PC-3 (cell line): ENCODE measurements at regions not wholly inside any gene's neighbourhood (a gene's known extent, or its start where the extent isn't known, plus 50 kb on each side); places are given as distances from the start of the nearest gene placed in this dataset.

ENCODE experiments used
- EZH2phosphoT487 ChIP-seq: fragments of 300-600 bp; sonication (generic); IDR thresholded peaks from 2 replicates; pipeline ENCODE4 v1.6.1; 2018; ENCODE audit warnings: mild to moderate bottlenecking, antibody characterized with exemption, low read length, borderline replicate concordance
- TF ChIP-seq, protein P1 (sequence below): fragments of 300-600 bp; sonication (generic); conservative IDR thresholded peaks from 2 replicates; pipeline ENCODE4 v1.5.1; 2017; ENCODE audit warnings: antibody characterized with exemption, low read depth, mild to moderate bottlenecking, low read length

DNA sequence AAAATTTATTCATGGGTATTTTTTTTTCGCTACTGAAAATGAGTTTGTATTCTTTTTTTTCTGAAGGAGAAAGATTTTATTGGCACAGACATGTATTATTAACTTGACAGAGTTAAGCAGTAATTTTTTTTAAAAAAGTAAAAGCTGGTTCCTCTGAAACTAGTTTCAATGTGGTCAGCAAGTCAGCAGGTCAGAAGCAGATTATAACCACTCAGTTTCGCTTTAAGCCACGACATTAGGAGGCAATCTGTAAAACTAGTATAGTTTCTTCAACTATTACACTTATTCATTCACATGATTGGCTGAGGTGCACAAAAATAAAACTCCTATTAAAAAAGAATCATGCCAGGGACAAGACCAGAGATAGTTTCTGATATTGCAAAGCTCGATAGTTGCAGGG is 714.2 kb upstream of the PCDH7 start:
- TF ChIP-seq, protein P1, sequence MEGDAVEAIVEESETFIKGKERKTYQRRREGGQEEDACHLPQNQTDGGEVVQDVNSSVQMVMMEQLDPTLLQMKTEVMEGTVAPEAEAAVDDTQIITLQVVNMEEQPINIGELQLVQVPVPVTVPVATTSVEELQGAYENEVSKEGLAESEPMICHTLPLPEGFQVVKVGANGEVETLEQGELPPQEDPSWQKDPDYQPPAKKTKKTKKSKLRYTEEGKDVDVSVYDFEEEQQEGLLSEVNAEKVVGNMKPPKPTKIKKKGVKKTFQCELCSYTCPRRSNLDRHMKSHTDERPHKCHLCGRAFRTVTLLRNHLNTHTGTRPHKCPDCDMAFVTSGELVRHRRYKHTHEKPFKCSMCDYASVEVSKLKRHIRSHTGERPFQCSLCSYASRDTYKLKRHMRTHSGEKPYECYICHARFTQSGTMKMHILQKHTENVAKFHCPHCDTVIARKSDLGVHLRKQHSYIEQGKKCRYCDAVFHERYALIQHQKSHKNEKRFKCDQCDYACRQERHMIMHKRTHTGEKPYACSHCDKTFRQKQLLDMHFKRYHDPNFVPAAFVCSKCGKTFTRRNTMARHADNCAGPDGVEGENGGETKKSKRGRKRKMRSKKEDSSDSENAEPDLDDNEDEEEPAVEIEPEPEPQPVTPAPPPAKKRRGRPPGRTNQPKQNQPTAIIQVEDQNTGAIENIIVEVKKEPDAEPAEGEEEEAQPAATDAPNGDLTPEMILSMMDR: no peak
- TF ChIP-seq EZH2phosphoT487: no peak
